ENCODE measurements at regions not wholly inside any gene's neighbourhood (a gene's known extent, or its start where the extent isn't known, plus 50 kb on each side); places are given as distances from the start of the nearest gene placed in this dataset.
"Not testable (repeated sequence)": the region's sequence is repeated elsewhere in the genome, so short reads cannot be mapped to it uniquely, and the experiment has no call there.

GRCh38 chr3:5485427-5485826 lies 297.9 kb downstream of the EDEM1 start:
- no peak for DNase-seq

DNA sequence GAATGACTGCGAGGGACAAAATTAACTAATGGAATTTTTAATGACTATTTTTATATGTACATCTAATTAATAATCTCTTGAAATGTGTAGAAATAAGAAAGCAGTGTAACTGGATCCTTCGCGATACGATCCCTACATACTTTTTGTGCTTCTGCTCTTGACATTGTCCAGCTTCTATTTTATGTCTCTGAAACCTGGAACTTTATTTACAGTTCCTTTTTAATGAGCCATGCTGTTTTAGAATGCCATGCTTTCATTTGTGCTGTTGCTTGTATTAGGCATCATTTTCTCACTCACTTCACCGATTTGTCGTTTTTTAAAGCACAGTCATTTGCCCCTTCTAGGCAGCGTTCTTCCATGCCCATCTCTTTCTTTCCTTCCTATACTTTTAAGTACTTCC lies 301.3 kb downstream of the EDEM1 start:
- DNase-seq = no peak

DNA sequence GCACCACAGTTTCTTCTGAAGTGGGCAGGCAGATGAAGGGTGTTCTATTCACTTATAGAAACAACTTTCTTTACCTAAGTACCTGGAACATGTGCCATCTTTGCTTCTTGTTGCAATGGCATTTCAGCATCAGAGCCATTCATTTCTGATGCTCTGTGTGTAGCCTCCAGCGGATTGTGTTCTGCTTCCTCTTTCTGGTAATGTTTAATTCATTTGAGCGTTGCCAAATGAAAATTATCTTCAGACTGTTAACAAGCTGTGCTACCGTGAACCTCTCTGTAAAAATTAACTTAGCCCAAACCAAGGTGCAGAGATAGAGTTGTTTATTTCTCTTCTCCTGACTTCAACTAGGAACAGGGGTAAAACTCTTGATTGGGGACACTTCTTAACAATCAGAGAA lies 302.0 kb downstream of the EDEM1 start:
- DNase-seq = no peak

DNA sequence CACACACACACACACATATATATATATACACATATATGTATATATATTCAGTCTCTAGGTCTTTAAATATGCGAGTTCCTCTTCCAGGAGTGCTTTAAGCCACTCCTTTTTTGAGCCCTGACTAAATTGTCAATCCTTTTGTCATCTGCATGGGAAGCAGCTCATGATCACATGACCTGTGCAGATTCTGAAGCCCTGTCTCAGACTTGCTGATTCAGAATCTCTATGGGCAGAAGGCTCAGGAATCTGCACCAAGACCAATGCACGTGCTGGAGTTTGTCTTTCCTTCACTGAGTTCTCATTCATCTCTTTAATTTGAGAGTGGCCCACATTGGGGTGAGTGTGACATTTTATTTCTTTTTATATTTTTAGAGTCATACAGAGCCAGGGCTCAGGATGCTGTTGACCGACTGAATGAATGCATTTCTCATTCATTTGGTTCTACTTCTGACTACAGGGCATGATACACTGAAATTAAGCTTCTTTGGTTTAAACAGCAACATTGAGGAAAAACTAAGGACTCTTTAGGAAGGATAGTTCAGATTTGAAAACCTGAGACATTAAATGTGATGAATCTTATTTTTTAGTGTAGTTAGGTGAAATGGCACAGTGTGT lies 307.5 kb downstream of the EDEM1 start:
- no peak for DNase-seq

GRCh38 chr3:5497497-5497896 lies 310.0 kb downstream of the EDEM1 start:
- no peak for DNase-seq

GRCh38 chr3:5498981-5499380 lies 311.5 kb downstream of the EDEM1 start:
- DNase-seq = no peak

DNA sequence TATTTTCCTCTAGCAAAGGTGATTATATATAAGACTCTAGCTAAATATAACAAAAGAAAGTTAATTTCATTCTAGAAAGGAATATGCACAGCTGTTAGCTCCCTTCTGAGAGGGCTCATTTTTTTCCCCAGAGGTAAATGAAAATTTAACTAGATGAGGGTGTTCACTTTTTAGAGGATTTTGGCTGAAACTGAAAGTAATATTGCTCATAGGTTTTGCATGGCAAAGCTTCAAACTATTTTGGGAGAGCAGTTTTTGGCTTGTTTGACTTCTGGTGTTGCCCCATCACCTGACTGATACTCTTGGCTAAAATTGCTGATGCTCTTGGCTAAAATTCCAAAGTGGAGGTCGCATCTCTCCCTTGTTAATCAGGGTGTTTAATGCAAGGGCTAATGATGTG lies 311.9 kb downstream of the EDEM1 start:
- no peak for DNase-seq

DNA sequence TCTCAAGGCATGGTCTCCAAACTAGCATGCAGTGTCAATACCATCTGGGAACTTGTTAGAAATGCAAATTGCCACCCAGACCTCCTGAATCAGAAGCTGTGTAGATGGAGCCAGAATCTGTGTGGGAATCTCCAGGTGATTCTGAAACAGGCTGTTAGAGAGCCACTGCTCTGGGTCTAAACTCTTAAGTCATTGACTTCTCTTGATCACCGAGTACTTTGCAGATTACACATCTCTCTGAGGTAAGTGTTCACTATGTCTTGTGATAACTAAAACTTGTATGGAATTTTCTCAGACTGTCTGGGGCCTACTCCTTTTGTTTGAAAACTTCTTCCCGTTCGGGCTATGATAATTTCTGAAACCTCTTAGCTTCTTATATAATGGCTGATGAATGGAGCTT lies 315.6 kb downstream of the EDEM1 start:
- DNase-seq = no peak

GRCh38 chr3:5504135-5504534 lies 316.6 kb downstream of the EDEM1 start:
- DNase-seq = no peak

GRCh38 chr3:5505163-5505562 lies 317.7 kb downstream of the EDEM1 start:
- no peak for DNase-seq

GRCh38 chr3:5505997-5506396 lies 318.5 kb downstream of the EDEM1 start:
- DNase-seq = no peak

DNA sequence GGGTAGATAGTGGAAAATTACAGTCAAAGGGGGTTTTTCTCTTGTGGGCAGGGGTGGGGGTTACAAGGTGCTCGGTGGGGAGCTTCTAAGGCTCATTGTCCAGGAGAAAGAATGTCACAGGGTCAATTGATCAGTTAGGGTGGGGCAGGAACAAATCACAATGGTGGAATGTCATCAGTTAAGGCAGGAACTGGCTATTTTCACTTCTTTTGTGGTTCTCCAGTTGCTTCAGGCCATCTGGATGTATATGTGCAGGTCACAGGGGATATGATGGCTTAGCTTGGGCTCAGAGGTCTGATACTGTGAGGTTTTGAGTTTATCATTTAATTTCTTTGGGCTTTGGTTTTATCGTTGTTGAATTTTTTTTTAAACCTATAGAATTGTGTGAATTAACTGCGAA lies 321.4 kb downstream of the EDEM1 start:
- not testable (repeated sequence) for DNase-seq

DNA sequence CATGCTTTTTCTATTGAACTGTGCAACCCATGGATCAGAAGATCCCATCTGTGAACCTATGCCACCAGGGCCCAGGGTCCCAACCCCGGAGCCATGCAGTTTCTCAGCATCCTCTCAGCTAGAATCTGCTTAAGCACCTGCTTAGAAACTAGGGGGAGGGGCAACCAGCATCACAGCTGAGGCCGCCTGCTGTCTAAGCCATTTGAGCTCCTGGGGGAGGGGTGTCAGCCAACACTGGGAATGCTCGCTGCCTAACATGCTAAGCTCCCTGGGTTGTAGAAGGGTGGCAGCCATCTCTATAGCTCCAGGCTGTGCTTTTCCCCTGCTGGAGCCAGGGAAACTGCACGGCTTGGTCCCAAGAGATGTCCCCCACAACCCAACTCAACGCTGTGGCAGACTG lies 322.8 kb downstream of the EDEM1 start:
- DNase-seq = no peak

DNA sequence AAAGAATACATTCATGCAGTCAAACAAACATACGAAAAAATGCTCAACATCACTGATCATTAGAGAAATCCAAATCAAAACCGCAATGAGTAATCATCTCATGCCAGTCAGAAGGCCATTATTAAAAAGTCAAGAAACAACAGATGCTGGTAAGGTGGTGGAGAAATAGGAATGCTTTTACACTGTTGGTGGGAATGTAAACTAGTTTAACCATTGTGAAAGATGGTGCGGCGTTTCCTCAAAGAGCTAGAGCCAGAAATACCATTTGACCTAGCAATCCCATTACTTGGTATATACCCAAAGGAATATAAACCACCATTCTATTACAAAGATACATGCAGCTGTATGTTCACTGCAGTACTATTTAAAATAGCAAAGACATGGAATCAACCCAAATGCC lies 330.4 kb downstream of the EDEM1 start:
- no peak for DNase-seq

DNA sequence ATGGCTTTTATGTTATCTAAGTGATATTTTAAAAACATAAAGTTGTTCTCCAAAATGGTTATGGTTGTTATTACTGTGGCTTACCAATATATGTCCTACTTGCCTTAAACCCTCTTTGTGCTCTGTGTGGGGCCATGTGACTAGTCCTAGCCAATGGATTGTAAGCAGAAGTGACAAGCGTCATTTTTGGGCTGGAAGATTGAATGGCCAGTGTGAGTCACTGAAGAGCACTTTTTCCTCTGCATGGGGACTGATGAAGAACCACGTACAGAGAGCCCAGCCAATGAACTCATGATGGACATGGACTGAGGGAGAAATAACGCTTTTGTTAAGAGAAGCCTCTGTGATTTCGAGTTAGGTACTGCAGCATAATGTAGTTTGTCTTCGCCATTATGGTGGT lies 332.7 kb downstream of the EDEM1 start:
- no peak for DNase-seq

DNA sequence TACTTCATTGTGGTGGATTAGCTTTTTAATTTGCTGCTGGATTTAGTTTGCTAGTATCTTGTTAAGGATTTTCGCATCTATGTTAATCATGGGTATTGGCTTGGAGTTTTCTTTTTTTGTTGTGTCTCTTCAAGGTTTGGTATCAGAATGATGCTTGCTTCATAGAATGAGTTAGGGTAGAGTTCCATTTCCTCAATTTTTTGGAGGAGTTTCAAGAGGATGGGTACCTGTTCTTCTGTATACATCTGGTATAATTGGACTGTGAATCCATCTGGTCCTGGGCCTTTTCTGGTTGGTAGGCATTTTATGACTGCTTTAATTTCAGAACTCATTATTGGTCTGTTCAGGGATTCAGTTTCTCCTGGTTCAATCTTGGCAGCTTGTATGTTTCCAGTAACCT lies 335.6 kb downstream of the EDEM1 start:
- no peak for DNase-seq

- DNase-seq = no peak
Observed at GRCh38 chr3:5531039-5531438, 343.5 kb downstream of the EDEM1 start.

GRCh38 chr3:5531741-5532290 lies 344.3 kb downstream of the EDEM1 start:
- no peak for DNase-seq

DNA sequence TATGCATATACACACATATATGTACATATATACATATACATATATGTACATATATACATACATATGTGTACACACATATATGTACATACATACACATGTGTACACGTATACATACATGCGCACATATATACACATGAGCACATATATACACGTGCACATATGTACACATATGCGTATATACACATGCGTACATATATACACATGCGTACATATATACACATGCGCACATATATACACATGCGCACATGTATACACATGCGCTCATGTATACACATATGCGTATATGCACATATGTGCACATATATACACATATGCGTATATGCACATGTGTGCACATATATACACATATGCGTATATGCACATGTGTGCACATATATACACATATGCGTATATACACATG lies 353.0 kb downstream of the EDEM1 start:
- DNase-seq = no peak

GRCh38 chr3:5542472-5542871 lies 355.0 kb downstream of the EDEM1 start:
- DNase-seq = no peak

DNA sequence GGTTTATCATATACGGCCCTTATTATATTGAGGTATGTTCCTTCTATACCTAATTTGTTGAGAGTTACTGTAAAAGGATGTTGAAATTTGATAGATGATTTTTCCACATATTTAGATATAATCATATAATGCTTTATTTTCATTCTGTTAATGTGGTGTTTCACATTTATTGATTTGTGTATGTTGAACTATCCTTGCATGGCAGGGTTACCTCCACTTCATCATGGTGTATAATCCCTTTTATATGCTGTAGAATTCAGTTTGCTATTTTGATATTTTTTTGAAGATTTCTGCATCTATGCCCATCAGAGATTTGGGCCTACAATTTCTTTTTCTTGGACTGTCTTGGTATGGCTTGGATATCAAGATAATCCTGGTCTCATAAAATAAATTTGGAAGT lies 355.5 kb downstream of the EDEM1 start:
- no peak for DNase-seq

DNA sequence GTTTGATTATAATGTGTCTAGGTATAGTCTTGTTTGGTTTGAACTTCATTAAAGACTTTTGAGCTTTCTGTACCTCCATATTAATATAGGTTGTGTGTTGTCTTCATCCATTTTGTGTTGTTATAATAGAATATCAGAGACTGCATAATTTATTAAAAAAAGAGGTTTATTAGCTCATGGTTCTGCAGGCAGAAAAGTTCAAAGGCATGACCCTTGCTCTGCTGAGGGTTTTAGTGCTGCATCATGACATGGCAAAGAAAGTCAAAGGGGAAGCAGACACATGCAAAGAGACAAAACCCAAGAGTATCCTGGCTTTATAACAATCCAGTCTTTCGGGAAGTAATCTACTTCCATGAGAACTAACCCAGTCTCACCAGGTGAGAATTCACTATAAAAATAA lies 358.2 kb downstream of the EDEM1 start:
- no peak for DNase-seq

DNA sequence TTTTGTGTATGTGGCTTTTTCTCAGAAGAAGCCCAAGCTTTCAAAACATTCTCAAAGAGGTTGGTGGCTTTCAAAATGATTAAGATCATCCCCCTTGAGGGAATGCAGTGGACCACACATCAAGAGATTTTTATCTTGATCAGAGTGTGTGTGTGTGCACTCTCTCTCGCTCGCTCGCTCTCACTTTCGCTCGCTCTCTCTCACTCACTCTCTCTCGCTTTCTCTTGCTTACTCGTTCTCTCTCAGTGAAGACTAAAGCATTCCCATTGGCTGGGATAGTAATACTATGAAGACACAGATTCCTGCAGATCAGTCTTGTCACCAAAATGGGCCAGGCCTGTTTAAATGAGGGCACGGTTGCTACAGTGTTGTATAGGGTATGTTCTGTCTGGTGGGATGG lies 365.7 kb downstream of the EDEM1 start:
- DNase-seq = no peak

- DNase-seq = no peak
Observed at GRCh38 chr3:5554245-5554747, 366.8 kb downstream of the EDEM1 start.

DNA sequence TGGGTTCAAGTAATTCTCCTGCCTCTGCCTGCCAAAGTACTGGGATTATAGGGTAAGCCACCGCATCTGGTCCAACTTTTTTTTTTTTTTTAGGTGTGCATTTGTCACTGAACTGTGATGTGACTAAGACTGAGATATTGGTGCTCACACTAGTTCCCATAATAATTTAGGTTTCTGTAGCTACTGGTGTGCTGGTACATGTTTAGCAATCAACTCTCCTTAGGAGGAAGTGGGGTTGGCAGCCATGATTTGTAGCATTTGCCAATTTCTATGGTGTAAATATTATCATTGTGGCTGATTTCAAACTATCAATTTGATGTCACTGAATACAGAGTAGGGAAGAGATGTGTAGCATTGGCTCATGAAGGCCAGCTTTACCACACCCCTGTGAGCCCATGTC lies 372.7 kb downstream of the EDEM1 start:
- no peak for DNase-seq
